ELF-1 (cell line): ENCODE measurements at regions not wholly inside any gene's neighbourhood (a gene's known extent, or its start where the extent isn't known, plus 50 kb on each side); places are given as distances from the start of the nearest gene placed in this dataset.

Experiments
- DNase-seq: peaks from one replicate; pipeline ENCODE4 v3.0.0-alpha.2; 2016; ENCODE audit warnings: low read depth, low spot score

DNA sequence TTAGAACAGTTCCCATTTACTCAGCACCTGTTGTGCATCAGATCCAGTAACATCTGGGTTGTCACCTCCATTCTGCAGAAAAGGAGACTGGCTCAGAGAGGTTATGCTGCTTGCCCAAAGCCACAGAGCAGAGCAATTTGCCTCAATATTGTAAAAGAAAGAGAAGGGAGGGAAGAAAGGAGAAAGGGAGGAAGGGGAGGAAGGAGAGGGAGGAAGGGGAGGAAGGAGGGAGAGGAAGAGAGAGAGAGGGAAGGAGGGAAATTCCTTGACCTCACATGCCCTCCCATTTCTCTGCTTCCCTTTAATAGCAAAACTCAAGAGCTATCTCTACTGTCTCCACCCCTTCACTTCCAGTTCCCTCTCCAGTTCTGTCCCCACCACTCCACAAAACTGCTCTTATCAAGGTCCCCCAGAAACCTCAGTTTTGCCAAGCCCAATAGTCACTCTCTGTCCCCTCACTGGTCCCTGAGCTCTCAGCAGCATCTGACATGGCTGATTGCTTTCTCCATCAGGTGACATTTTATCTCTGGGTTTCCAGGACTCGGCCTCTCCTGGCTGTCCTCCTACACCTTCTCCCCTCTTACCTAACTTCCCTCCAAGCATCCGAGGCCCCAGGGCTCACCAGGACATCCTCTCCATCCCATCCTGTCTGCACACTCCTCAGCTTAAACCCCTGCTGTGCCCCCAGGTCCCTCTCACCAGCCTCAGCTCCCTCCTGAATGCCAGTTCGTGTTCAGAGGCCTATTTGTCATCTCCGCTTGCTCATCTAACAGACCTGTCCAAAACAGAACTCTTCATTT lies 104.7 kb upstream of the LINGO1 start:
- DNase-seq = no peak

- DNase-seq = no peak
These were observed 101.6 kb upstream of the LINGO1 start for GRCh38 chr15:77734306-77734705.

- DNase-seq = no peak
These were observed 101.0 kb upstream of the LINGO1 start for GRCh38 chr15:77733579-77734300.

GRCh38 chr15:77732514-77733335 lies 100.0 kb upstream of the LINGO1 start:
- DNase-seq = no peak

- no peak for DNase-seq
These were observed 99.2 kb upstream of the LINGO1 start for GRCh38 chr15:77731945-77732344.

DNA sequence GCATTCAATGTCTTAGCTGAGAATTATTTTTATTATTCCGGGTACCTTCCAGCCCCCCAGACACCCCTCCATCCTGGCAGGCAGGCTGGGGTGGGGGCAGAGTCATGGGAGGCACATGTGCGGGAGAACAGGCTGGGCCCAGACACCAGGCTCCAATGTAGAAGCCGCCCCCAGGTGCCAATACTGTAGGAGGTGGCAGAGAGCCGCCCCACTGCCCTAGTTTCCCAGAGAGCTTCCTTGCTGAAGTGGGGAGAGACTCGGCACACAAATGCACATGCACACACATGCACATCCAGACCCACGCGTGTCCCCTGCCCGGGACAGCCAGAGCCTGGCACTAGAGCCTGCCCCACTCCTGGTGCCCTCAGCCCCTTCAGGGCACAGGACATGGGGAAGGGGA lies 98.4 kb upstream of the LINGO1 start:
- DNase-seq = no peak

DNA sequence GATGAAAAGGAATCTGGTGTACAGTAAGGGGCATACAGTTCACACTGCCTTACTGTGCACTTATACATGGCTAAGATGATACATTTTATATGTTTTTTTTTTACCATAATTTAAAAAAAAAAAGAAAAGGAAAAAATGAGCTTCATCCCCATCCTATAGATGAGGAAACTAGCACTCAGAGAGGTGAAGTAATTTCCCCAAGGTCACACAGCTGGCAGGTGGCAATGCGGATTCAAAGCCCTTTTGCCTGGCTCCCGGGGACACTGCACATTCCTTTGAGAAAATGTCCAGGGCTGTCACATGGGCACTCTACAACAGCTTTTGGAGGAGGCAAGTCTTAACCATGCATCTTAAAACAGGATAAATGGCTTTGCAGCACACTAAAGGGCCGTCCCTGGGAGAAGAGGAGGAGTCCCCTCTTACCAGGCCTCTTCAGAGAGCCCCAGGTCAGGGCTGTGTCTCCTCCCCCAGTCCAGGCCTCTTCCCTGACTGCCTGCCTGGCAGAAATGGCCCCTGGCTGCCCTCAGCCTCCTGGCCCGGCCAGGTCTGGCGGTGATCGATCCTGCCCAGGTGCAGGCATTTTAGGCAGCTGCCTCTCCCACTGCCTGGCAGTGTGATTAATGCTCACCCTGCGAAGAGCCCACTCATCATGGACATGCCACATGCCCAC lies 95.1 kb upstream of the LINGO1 start:
- peak; percentile 33 for DNase-seq

GRCh38 chr15:77724715-77725114 lies 92.0 kb upstream of the LINGO1 start:
- no peak for DNase-seq

GRCh38 chr15:77723756-77724155 lies 91.0 kb upstream of the LINGO1 start:
- no peak for DNase-seq

- DNase-seq = peak; percentile 59
These were observed 90.2 kb upstream of the LINGO1 start for GRCh38 chr15:77722759-77723460.

DNA sequence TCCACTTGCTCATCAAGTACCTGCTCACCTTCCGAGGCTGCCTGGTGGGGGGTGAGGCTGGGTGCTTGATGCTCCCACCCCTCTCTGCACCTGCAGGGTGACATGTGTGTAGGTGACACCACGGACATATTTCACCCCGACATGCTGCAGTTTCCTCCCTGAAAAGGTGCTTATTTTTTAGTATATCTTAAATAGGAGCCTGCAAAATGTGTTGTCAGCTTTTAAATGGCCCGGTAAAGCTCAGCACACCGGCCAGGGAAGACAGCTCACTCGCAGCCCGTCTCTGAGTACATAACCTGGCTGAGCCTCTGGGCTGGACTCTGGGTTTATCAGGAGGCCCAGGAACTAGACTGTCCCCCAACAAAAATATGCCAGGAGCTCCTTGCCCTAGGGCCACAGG lies 89.3 kb upstream of the LINGO1 start:
- DNase-seq = no peak

DNA sequence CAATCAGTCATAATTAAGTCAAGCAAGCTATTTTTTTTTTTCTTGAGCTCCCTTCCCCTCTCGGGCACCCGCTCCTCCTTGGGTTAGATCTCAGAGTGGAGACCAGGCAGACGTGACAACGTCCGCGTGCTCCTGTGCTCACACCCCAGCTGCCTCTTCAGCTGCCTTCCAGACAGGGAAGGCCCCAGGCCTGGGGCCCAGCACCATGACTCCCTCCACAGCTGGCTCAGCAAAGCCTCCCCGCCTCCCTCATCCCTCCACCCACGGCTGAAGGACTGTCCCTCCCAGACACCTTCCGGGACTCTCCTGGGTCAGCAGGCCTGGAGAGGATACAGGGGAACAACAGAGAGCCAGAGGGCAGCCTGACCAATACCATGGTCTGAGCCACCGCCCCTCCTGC lies 87.9 kb upstream of the LINGO1 start:
- no peak for DNase-seq

DNA sequence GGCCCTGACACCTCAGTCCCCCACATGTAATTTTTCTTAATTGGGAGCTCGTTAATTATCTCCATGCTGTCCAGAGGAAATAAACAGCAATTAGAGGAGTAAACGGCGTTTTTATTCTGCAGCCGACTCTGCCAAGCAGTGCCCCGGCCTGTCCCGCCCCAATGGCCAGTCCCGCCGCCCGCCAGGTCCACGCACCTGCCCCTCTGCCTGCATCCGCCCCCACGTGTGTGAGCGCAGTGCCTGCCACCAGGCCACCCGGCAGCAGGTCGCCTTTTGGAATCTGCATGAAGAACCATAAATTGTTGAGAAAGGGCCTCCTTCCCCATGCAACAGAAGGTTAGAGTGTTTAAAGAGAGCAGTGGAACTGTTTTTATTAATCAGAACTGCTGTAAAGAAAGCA lies 87.5 kb upstream of the LINGO1 start:
- no peak for DNase-seq

GRCh38 chr15:77719450-77719849 lies 86.7 kb upstream of the LINGO1 start:
- DNase-seq = no peak

GRCh38 chr15:77717333-77717990 lies 84.8 kb upstream of the LINGO1 start:
- no peak for DNase-seq

- no peak for DNase-seq
These were observed 84.1 kb upstream of the LINGO1 start for GRCh38 chr15:77716632-77717332.

- no peak for DNase-seq
These were observed 83.1 kb upstream of the LINGO1 start for GRCh38 chr15:77715860-77716259.

GRCh38 chr15:77715051-77715450 lies 82.3 kb upstream of the LINGO1 start:
- no peak for DNase-seq

DNA sequence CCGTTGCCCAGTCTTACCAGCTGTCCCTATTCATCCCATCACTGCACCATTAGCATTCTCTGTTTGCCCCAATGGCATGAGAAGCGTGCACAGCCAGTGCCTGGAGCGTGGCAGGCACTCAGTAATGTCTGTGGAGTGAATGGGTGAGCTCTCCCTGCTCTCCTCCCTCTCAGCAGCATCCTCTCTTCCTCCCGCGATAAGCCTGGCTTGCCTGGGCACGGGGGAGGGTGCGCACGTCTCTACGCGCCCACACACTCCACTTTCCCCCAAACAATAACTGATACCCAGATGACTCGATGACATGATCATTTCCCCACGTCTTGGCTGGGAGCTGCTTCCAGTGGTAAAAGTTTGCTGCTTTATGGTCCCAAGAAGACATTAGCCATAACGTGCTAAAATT lies 81.8 kb upstream of the LINGO1 start:
- no peak for DNase-seq

DNA sequence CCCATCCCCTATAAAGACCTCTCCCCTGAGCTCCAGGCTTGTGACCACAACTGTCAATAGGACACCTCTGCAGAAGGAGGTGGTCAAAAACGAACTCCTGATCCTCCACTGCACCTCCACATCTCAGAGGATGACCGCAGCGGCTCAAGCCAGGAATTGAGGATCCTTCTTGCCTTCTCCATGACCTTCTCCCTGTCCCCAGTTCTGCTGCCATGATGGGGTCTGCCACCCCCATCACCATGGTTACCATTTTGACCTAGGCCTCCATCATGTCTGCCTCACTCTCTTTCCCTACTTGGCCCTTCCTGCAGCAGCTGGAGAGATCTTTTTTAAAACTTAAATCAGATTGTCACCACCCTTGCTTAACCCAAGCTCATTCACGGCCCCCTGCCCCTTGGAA lies 81.3 kb upstream of the LINGO1 start:
- no peak for DNase-seq
